HS-5 (cell line): ENCODE measurements at regions not wholly inside any gene's neighbourhood (a gene's known extent, or its start where the extent isn't known, plus 50 kb on each side); places are given as distances from the start of the nearest gene placed in this dataset.

Experiments
- DNase-seq: peaks from one replicate; pipeline ENCODE4 v3.0.0-alpha.2; 2012; ENCODE audit warnings: low read depth

DNA sequence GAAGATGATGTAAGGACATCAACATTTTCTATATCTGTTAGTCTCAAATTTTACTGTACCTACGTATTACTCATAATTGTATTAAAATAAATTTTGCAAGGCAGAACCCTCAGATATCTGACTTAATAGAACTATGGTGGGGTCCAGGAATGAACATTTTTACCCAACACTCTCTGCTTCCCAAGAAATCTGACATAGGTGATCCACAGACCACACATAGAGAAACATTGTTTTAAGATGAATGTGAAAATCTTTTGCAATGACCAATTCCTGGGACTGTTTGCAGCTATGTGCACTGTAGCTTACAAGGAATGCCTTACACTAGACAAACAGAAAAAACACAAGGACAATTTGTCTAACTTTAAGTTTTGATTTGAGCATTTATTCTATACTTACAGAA lies 645.6 kb upstream of the ADGRL2 start:
- no peak for DNase-seq

- DNase-seq: no peak
Observed at GRCh38 chr1:81151206-81151605, 649.5 kb upstream of the ADGRL2 start.

GRCh38 chr1:81149649-81150325 lies 650.9 kb upstream of the ADGRL2 start:
- no peak for DNase-seq

- DNase-seq: no peak
Observed at GRCh38 chr1:81144240-81144825, 656.4 kb upstream of the ADGRL2 start.

DNA sequence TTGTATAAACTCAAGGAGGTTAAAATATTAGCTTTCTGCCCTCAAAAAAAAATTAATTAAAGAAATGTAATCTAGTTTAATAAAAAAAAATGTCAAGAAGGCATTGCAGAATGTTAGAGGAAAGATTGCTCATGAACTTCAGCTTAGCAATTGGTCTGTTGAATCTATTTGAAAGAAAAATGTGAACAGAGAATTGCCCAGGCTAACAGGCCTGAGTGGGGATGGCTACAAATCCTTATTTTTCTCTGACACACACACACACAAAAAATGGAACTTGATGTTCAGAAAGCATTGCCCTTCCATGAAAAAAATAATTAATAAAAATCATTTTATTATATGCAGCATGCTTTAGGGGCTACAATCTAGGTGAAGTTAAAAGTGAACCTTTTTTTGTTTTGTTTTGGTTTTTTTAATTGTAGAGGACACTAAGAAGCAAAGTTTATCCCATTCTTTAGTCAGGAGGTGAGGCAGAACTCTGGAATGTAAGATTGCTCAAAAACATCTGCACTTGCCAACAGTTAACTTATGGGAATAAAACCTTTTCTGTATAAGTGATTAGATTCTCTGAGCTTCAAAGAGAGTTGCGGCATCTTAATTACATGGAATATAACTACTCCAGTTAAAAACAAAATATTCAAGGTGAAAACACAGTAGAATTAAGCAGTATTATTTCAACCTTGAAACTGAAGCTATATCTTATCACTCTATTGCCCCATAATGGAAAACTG lies 658.5 kb upstream of the ADGRL2 start:
- peak; percentile 66 for DNase-seq

DNA sequence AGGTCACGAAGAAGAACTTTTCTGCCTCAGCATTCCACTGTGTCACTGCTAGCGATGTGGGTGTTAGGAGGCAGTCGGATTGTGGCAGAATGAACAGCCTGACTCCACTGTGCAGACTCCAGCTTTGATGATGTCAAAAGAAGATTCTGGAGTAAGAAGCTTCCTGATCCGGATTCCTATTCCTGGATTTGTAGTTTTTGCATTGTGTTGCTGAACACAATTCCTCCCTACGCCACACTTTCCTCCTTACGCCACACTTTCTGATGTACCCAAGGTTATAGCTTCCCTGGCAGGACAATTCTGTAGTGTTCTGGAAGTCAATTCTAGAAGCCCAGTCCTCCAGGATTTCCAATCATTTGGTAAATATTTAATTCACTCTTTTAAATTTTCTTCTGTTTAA lies 665.2 kb upstream of the ADGRL2 start:
- DNase-seq: no peak

- no peak for DNase-seq
Observed at GRCh38 chr1:81129776-81130175, 671.0 kb upstream of the ADGRL2 start.

DNA sequence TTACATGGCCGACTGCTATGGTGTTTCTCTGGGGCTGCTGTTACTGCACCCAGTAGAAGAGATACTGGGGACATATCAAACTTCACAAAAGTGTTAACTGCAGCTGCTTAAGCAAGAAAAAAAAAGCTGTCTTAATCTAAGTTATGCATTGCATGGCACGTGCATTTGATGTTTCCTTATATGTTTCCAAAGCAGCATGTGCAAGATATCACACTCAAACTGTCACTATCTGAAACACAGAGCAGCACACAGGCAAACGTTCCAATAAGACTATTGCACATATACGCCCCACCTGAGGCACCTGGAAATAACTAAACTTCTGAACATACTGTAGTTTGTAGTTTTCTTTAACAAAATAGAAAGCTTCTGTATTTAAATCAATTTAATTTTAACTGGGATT lies 671.4 kb upstream of the ADGRL2 start:
- DNase-seq: no peak

- no peak for DNase-seq
Observed at GRCh38 chr1:81128079-81128478, 672.7 kb upstream of the ADGRL2 start.

DNA sequence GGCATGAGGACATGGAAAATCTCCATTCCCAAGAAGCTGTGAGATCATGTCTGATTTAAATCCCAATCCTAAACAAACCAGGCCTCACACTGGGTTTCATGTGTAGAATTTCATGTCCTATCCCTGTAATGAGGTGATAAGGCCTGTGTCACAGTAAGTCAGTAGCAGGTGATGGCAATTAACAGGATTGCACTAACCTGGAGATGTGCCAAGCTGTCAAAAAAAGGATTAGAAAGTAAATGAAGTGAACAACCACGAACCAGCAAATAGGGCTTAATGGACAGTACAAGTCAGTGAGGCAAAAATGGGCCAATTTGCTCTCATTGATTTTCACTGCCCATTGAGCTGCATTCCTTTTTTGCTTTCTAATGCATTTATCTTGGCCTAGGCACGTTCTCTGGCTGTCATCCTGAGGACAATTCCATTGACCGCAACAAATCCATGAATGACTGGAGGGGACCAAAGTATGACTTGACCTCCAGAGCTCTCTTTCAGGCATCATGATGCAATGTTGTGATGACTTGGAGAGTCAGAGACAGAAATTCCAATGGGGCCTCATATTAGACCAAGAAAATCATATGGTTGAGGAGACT lies 673.6 kb upstream of the ADGRL2 start:
- DNase-seq: no peak

DNA sequence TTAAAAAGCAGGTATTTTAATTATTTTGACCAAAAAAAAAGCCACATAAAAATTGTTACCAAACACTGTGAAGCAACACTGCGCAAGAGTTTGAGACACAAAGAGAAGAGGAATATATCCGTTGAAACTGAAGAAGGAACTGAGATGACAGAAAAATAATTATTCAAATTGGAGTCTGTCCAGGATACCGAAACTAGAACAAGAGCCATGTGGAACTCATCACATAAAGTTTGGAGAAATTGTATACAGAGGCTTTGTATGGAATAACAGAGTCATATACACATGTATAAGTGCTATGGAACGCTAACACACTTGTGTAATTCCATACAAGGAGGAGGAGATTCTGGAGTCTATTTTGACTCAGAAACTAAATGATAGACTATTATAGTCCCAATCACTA lies 675.1 kb upstream of the ADGRL2 start:
- DNase-seq: no peak

DNA sequence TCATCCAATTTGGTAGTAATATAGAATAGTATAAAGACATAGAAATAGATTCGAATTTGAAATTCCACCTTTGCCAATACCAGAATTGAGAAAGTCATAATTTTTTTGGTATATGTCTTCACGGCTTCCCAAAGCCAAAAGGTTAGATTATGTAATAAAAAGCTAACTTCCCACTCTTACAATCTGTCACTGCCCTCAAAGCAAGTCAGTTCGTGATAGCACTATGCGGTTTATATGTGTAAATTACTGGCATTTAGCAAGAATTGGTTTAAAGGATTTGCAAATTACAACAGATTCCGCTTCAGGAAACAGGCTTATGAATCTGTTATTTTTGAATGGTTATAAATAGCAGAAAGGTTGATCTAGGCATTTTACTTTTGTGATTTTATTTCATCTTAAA lies 679.4 kb upstream of the ADGRL2 start:
- DNase-seq: no peak

DNA sequence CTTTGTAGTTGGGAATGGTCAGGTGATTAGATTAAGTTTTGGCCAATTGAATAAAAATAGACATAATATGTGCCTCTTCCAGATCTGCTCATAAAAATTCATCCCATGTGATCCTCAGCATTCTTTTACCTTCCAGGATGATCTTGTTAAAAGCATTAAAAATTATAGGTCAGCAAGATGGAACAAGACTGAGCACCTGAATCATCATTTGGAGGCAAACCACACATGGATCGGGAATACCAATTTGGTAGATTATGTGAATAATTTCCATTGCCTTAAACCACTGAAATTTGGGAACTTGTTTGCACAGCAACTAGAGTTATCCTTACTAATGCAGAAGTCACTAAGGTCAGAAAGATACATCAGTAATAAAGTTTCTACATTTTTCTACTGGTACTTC lies 681.4 kb upstream of the ADGRL2 start:
- DNase-seq: no peak

- DNase-seq: no peak
Observed at GRCh38 chr1:81118550-81118949, 682.2 kb upstream of the ADGRL2 start.

- no peak for DNase-seq
Observed at GRCh38 chr1:81115422-81115821, 685.3 kb upstream of the ADGRL2 start.

GRCh38 chr1:81114191-81114590 lies 686.5 kb upstream of the ADGRL2 start:
- DNase-seq: no peak

- DNase-seq: no peak
Observed at GRCh38 chr1:81113688-81114087, 687.0 kb upstream of the ADGRL2 start.

DNA sequence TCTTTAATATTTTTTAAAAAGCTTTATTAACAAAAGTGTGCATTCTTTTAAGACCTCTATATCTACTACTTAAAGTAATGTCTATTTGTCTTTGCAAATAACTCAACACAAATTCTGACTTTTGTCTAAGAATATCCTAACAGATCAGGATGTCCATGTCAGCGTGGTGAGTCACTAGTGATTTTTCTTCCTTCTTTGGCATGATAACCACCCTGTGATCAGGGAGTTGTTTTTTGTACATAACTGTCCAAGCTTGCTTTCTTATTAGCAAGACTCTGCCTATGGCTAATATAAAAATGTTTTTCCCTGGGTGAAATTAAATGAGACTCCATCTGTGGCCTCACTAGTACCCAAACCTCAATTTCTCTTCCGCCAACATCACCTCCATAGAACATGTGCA lies 688.9 kb upstream of the ADGRL2 start:
- DNase-seq: peak; percentile 26

DNA sequence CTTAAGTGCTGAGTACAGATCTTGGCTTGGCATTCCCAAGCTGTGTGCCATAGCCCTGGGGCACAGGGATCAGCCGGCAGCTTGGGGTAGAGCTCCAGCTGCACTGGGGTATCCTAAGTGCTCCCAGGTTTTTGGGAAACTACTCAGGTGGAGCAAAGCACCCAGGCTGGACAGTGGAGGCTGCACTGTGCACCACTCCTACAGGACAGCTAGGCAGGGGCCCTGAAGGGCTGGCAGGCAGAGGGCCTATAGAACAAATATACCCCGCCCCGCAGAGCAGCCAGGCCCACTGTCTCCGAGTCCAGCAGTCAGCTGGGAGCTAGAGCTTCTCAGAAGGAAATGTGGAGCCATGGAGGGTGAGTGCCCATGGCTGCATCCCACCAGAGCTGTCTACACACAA lies 691.7 kb upstream of the ADGRL2 start:
- no peak for DNase-seq

- no peak for DNase-seq
Observed at GRCh38 chr1:81097860-81098259, 702.9 kb upstream of the ADGRL2 start.

- DNase-seq: no peak
Observed at GRCh38 chr1:81073580-81073979, 727.2 kb upstream of the ADGRL2 start.

DNA sequence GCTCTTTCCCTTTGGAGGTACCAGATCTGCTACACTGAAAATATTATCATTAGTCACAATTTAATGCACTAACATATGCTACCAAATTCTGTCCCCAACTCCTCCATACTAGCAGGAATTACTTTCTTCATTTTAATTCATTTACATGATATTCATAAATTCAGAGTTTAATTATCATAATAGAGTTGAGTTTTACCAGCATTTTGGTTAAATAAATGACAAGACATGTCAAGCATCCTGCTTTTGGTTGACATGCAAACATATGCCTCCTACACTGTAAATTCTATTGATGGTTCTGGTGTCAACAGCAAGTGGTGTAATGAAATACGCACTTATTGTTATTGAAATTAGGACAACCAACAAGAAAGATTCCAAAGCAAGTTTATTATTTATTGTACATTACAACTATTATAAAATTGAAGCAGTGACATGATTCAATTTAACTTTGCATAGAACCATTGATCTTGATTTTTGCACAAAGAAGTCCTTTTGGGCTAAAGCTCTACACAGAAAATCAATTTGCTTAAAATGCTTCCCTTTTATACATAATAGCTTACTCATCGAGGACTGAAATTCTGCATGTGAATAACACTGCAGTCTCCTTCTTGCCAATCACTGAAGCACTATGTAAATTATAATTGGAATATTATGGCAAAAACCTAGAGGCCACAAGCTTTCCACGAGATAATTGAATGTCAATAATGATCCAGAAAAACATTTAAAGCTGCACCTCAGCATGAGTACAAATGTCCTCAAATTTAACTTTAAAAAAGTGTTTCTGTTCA lies 728.6 kb upstream of the ADGRL2 start:
- no peak for DNase-seq
